GM13977 (cell line): ENCODE measurements at regions not wholly inside any gene's neighbourhood (a gene's known extent, or its start where the extent isn't known, plus 50 kb on each side); places are given as distances from the start of the nearest gene placed in this dataset.

Experiments used
- DNase-seq: peaks from one replicate; pipeline ENCODE4 v3.0.0; 2012; ENCODE audit warnings: low spot score
- CTCF ChIP-seq: IDR thresholded peaks from 2 replicates; pipeline ENCODE4 v1.5.1; 2012; ENCODE audit warnings: mild to moderate bottlenecking, control low read depth; ENCODE audit not compliant: insufficient read depth; ENCODE audit errors: extremely low read depth, missing control alignments
- in situ Hi-C: fragments of 300-500 bp; cut with MboI; formaldehyde crosslinking; loops from one replicate; pipeline ENCODE4 v1.12.0; 2022; ENCODE audit warnings: low sequenced_read_pairs, low pct_unique_long_range_greater_than_20kb, mixed read lengths, inconsistent platforms; ENCODE audit not compliant: unreplicated experiment

- TF ChIP-seq CTCF = no peak
- in situ Hi-C loops = no loop called here
- DNase-seq = no peak
Observed at GRCh38 chr18:46392576-46392975, 264.4 kb downstream of the LOXHD1 start.

DNA sequence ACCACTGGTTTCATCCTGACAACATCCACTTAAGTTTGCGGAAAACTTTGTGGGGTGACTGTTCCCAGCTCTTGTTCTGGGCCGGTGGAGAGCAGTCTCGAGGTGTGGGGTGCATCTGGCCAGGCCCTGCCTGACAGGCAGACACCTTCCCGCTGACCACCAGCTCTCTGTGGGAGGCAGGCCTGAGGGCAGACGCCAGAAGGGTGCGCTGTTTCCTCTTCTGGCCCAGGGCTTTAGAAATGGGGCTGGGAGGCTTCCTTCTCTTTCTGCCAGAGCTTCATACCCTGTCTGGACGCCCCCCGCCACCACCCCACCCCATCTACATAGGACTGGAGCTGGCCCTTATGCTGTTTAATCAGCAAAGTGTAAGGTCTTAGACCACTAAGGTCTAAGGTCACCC lies 263.8 kb downstream of the LOXHD1 start:
- TF ChIP-seq CTCF = peak; percentile 32
- DNase-seq = no peak
- in situ Hi-C loops = no loop called here

- no peak for TF ChIP-seq CTCF
- DNase-seq = no peak
- in situ Hi-C loops = no loop called here
Observed at GRCh38 chr18:46393961-46394360, 263.1 kb downstream of the LOXHD1 start.

- no peak for TF ChIP-seq CTCF
- DNase-seq = no peak
- in situ Hi-C loops = no loop called here
Observed at GRCh38 chr18:46395795-46396194, 261.2 kb downstream of the LOXHD1 start.

DNA sequence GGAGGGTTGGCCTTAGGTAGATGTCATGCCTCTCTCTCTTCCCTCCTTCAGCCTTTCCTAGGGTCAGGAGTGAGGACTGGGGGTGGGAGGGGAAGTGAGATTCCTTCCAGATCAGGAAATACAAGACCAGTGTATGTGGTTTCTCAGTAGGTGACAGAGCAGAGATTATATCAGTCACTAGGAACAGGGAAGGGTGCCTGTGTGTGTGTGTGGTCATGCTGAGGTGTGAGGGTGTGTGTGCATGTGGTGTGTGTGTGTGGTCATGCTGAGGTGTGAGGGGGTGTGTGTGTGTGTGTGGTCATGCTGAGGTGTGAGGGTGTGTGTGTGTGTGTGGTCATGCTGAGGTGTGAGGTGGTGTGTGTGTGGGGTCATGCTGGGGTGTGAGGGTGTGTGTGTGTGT lies 259.8 kb downstream of the LOXHD1 start:
- DNase-seq = no peak
- in situ Hi-C loops = no loop called here
- TF ChIP-seq CTCF = no peak

DNA sequence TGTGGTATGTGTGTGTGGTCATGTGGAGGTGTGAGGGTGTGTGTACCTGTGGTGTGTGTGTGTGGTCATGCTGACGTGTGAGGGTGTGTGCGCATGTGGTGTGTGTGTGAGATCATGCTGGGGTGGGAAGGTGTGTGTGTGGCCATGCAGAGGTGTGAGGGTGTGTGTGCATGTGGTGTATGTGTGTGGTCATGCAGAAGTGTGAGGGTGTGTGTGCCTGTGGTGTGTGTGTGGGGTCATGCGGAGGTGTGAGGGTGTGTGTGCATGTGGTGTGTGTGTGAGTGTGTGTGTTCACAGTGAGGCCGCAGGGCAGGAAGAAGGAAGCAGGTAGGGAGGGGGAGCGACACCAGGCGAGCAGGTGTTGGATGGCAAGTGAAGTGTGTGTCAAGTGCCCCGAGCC lies 259.0 kb downstream of the LOXHD1 start:
- DNase-seq = no peak
- in situ Hi-C loops = no loop called here
- TF ChIP-seq CTCF = no peak

- in situ Hi-C loops = no loop called here
- TF ChIP-seq CTCF = no peak
- no peak for DNase-seq
Observed at GRCh38 chr18:46398625-46399024, 258.4 kb downstream of the LOXHD1 start.
